ENCODE measurements at regions not wholly inside any gene's neighbourhood (a gene's known extent, or its start where the extent isn't known, plus 50 kb on each side); places are given as distances from the start of the nearest gene placed in this dataset.

DNA sequence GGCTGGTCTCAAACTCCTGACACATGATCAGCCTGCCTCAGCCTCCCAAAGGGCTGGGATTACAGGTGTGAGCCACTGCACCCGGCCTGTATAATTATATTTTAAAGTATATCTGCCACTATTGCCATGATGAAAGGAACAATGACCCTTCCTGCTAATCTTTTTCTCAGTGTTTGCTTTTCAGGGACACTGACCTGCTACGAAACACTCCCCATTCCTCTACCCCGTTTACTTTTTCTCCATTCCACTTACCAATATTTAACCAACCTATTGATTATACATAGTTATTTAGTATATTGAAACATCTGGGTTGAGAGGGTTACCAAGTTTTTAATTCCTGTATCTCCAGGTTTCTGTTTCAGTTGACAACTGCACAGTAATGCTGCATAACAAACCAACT, 331.9 kb upstream of the NDST3 start:
- TF ChIP-seq NRF1 (IDR thresholded peaks at IDR 0.05; ENCODE audit: low read depth, low read length) (no peak), RAD21 (IDR thresholded peaks at IDR 0.05; ENCODE audit: low read length) (no peak), MEF2A (IDR thresholded peaks at IDR 0.05; ENCODE audit: borderline replicate concordance, low read depth) (no peak), RFX5 (IDR thresholded peaks at IDR 0.05; ENCODE audit: low read length) (no peak), CHD2 (IDR thresholded peaks at IDR 0.05; ENCODE audit: low read length, partially characterized antibody) (no peak), GATA2 (CRISPR knock-in tag; IDR thresholded peaks at IDR 0.05) (no peak), NFIC (IDR thresholded peaks at IDR 0.05; ENCODE audit: borderline replicate concordance) (no peak), JUND (IDR thresholded peaks at IDR 0.05) (no peak), RCOR1 (IDR thresholded peaks at IDR 0.05; ENCODE audit: low read length) (no peak), POLR2AphosphoS5 (IDR thresholded peaks at IDR 0.05; ENCODE audit: low read depth, low read length) (no peak), TAF1 (IDR thresholded peaks at IDR 0.05; ENCODE audit: borderline replicate concordance, low read depth, low read length) (no peak), RXRA (IDR thresholded peaks at IDR 0.05; ENCODE audit: borderline replicate concordance, low read depth) (no peak), YY1 (IDR thresholded peaks at IDR 0.05; ENCODE audit: low read depth) (no peak), MXI1 (IDR thresholded peaks at IDR 0.05; ENCODE audit: low read depth, low read length) (no peak), FOXJ3 (CRISPR knock-in tag; IDR thresholded peaks at IDR 0.05) (no peak)
- TF ChIP-seq, protein P1, sequence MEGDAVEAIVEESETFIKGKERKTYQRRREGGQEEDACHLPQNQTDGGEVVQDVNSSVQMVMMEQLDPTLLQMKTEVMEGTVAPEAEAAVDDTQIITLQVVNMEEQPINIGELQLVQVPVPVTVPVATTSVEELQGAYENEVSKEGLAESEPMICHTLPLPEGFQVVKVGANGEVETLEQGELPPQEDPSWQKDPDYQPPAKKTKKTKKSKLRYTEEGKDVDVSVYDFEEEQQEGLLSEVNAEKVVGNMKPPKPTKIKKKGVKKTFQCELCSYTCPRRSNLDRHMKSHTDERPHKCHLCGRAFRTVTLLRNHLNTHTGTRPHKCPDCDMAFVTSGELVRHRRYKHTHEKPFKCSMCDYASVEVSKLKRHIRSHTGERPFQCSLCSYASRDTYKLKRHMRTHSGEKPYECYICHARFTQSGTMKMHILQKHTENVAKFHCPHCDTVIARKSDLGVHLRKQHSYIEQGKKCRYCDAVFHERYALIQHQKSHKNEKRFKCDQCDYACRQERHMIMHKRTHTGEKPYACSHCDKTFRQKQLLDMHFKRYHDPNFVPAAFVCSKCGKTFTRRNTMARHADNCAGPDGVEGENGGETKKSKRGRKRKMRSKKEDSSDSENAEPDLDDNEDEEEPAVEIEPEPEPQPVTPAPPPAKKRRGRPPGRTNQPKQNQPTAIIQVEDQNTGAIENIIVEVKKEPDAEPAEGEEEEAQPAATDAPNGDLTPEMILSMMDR (IDR thresholded peaks at IDR 0.05), result no peak
- TF ChIP-seq, protein P2, sequence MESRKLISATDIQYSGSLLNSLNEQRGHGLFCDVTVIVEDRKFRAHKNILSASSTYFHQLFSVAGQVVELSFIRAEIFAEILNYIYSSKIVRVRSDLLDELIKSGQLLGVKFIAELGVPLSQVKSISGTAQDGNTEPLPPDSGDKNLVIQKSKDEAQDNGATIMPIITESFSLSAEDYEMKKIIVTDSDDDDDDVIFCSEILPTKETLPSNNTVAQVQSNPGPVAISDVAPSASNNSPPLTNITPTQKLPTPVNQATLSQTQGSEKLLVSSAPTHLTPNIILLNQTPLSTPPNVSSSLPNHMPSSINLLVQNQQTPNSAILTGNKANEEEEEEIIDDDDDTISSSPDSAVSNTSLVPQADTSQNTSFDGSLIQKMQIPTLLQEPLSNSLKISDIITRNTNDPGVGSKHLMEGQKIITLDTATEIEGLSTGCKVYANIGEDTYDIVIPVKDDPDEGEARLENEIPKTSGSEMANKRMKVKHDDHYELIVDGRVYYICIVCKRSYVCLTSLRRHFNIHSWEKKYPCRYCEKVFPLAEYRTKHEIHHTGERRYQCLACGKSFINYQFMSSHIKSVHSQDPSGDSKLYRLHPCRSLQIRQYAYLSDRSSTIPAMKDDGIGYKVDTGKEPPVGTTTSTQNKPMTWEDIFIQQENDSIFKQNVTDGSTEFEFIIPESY (IDR thresholded peaks at IDR 0.05; ENCODE audit: borderline replicate concordance, low read depth), result no peak
- TF ChIP-seq, protein P3, sequence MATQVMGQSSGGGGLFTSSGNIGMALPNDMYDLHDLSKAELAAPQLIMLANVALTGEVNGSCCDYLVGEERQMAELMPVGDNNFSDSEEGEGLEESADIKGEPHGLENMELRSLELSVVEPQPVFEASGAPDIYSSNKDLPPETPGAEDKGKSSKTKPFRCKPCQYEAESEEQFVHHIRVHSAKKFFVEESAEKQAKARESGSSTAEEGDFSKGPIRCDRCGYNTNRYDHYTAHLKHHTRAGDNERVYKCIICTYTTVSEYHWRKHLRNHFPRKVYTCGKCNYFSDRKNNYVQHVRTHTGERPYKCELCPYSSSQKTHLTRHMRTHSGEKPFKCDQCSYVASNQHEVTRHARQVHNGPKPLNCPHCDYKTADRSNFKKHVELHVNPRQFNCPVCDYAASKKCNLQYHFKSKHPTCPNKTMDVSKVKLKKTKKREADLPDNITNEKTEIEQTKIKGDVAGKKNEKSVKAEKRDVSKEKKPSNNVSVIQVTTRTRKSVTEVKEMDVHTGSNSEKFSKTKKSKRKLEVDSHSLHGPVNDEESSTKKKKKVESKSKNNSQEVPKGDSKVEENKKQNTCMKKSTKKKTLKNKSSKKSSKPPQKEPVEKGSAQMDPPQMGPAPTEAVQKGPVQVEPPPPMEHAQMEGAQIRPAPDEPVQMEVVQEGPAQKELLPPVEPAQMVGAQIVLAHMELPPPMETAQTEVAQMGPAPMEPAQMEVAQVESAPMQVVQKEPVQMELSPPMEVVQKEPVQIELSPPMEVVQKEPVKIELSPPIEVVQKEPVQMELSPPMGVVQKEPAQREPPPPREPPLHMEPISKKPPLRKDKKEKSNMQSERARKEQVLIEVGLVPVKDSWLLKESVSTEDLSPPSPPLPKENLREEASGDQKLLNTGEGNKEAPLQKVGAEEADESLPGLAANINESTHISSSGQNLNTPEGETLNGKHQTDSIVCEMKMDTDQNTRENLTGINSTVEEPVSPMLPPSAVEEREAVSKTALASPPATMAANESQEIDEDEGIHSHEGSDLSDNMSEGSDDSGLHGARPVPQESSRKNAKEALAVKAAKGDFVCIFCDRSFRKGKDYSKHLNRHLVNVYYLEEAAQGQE (IDR thresholded peaks at IDR 0.05; ENCODE audit: low read depth, low read length), result no peak
- H3K79me2 ChIP-seq (ENCODE audit: insufficient read depth), result no peaks in the 10 kb centered on the region
- ChIA-PET POLR2A (no interaction called here), CTCF (interaction anchor here (1.5 to 2.1 kb wide), 2 partner anchors 10 to 332 kb away, joined by 3 to 5 read pairs; partner anchors contain the start of gene NDST3)
- DNase-seq, result no peak
- no peaks in the 10 kb centered on the region for H3K9me2 ChIP-seq
- H3K9ac ChIP-seq, result no peak overlapping the region
- H3K4me1 ChIP-seq (ENCODE audit: control insufficient read depth in 1 of 2, insufficient read depth in 2 of 2, low read depth in 1 of 2, low read length in 1 of 2), result no peaks in the 10 kb centered on the region
- H3K4me3 ChIP-seq (ENCODE audit: low read depth in 2 of 2, low read length in 1 of 2), result no peak overlapping the region
- H3K36me3 ChIP-seq (replicated peaks in 1 of 2; ENCODE audit: control insufficient read depth in 1 of 2, insufficient read depth in 2 of 2, low read length in 1 of 2), result no peaks in the 10 kb centered on the region
- WGBS (ENCODE audit: low lambda C conversion rate), result 30% methylated on average over 3 of the region's 3 CpGs
- H4K20me1 ChIP-seq (ENCODE audit: insufficient read depth), result no peaks in the 10 kb centered on the region
- no peaks in the 10 kb centered on the region for H3K9me3 ChIP-seq
- no peak overlapping the region for H2AFZ ChIP-seq (ENCODE audit: low read depth)
- H3F3A ChIP-seq (replicated peaks; ENCODE audit: insufficient read depth), result no peaks in the 10 kb centered on the region
- H3K27me3 ChIP-seq (ENCODE audit: insufficient read depth), result no peaks in the 10 kb centered on the region
- no peak overlapping the region for H3K4me2 ChIP-seq
- H3K27ac ChIP-seq (ENCODE audit: low read depth in 2 of 2, low read length in 1 of 2), result no peak overlapping the region

Data from SK-N-SH (cell line).